GM21390 (cell line): ENCODE measurements at regions not wholly inside any gene's neighbourhood (a gene's known extent, or its start where the extent isn't known, plus 50 kb on each side); places are given as distances from the start of the nearest gene placed in this dataset.

Source experiments
- ATAC-seq: cut with Tn5 transposase; IDR thresholded peaks from one replicate; pipeline ENCODE4 v1.9.1; 2021; ENCODE audit not compliant: unreplicated experiment

DNA sequence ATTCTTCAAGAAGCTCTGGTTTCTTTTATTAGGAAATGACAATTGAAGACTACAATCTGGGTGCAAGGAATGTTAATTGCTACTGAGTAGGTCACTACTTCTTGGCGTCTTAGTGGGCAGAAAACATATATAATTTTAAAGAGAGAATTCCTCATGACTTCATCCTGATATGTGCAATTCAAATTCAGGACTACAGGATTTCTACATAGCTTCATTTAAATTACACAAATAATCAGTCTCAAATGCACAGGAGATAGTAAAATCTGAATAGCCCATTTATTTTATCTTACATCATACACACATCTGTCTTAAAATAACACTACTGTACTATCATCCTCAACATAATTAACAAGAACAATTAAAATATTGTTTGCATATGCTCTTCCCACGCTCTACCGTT, 52.5 kb upstream of the GPR149 start:
- ATAC-seq = no peak

- no peak for ATAC-seq
Observed at GRCh38 chr3:154480033-154480432, 50.0 kb upstream of the GPR149 start.
